GM18511 (cell line): ENCODE measurements at regions not wholly inside any gene's neighbourhood (a gene's known extent, or its start where the extent isn't known, plus 50 kb on each side); places are given as distances from the start of the nearest gene placed in this dataset.
A peak's percentile ranks its signal among the peaks of the same experiment; 100 is the strongest.
"Not testable (repeated sequence)": the region's sequence is repeated elsewhere in the genome, so short reads cannot be mapped to it uniquely, and the experiment has no call there.

Experiments
- ATAC-seq: cut with Tn5 transposase; IDR thresholded peaks from one replicate; pipeline ENCODE4 v1.9.1; 2021; ENCODE audit warnings: mild to moderate bottlenecking, moderate library complexity; ENCODE audit not compliant: unreplicated experiment

DNA sequence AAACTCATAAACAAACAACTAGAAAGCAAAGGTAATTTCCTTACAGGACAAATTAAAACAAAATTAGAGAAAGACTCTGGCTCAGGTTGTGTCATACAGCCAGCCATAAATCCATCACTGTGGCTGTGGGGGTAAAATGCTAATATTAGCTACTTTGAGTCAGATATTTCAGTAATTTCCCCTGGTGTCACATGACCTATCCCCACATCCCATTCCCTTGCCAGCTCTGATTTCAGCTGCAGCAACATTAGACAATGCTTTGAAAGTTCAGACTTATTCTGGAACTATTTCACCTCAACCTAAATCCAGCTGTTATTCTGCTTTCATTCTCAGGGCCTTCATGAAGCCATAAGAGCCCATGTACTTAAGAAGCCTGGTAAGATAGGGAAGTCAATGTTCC, 55.3 kb downstream of the RPL10L start:
- ATAC-seq = no peak

DNA sequence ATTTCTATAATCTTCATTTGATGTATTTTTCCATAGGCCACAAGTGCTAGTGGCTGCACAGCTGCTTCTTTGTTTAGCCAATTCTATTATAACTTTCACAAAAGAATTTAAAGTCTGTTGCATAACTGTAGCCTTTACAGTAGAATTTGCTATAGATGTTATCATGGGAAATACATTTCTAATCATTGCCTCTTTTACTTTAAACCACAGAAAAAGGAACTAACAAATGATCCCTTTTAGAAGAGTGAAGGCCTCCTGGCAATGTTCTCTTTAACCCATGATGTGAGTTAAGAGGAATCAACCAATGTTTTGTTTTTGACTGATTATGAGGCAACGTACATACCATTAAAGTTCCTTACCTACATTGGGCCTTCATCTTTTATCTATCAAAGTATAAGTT, 68.8 kb downstream of the RPL10L start:
- no peak for ATAC-seq

DNA sequence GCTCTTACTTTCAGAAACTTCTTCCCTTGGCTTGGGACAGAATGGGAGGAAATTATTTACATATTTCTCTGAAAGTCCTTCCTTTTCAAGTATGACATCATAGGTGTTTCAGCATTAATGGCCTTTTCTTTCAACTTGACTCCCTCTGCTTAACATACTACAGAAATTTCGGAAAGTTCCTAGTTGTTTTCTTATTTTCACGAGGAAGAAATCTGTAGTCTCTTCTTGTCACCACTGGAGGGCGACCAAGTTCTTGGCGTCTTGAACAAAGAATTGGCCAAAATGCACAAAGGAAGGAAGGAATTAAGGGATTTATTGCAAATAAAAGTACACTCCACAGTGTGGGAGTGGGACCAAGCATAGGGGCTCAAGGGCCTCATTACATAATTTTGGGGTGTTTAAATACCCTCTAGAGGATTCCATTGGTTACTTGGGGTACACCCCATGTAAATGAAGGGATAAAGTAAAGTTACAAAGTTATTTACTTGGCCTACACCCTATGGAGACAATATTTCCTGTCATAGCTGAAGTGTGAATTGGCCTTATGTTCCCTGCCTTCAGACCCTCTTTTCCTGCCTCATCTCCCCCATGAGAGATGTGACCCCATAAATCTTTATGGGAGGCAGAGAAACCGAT, 70.4 kb downstream of the RPL10L start:
- no peak for ATAC-seq

DNA sequence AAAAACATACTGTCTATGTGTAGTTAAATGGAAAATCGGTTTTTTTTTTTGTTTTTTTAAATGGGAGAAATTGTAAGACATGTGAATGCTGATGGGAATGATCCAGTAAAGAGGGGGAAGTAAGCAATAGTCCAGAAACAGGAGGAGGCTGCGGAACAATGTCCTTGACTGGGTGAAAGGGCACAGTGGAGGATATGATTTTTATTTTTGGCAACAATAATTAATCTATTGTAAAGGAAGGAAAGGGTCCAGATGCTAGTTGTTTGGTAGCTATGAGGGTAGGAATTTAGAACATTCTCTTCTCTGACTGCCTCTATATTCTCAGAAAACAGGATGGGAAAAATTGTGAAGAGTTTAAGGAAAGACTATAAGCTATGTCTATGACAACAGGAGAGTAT, 76.6 kb downstream of the RPL10L start:
- ATAC-seq = no peak

DNA sequence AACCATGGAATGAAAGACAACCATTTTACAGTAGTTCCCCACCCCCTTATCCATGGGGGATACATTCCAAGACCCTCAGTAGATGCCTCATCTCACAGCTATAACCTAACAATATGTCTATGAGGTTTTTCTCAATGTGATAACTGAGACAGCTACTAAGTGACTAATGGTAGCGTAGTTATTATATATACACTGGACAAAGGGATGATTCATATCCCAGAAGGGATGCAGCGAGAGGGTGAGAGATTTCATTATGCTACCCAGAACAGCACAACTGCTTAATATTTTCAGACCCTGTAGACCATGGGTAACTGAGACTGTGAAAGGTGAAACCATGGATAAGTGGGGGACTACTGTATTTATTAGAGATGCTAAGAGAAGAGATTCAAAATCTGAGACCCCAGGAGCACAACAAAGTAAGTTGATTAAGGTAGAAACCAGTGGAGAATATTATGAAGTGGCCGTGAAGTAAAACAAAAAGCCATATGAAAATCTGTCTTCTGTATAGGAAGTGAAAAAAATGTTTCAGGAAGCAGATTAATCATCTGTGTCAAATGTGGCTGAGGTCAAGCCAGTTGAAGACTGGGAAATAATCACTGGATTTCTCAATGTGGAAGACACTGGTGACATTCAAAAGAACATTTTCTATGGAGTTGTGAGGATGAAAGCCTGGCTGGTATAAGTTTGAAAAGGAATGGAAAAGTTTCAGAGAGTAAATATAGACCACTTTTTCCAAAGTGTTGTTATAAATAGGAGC, 77.2 kb downstream of the RPL10L start:
- ATAC-seq = no peak

DNA sequence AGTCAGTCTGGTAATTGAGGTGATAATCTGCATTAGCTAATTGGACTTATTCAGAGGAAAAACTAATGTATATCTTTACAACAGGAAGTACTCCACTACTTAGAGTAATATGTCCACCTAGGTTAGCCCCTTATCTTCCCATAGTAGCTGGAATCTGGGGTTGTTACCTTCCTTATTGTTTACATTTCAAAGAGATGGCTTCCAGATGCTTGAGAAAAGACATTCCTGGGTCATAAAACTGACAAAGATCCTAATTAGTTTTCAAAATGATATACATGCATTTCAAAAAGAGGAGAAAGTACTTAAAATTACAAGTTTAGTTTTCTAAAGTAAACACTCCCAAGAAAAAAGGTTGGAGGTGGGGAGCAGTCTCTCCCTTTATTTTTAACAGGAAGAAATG, 78.1 kb downstream of the RPL10L start:
- ATAC-seq = no peak

DNA sequence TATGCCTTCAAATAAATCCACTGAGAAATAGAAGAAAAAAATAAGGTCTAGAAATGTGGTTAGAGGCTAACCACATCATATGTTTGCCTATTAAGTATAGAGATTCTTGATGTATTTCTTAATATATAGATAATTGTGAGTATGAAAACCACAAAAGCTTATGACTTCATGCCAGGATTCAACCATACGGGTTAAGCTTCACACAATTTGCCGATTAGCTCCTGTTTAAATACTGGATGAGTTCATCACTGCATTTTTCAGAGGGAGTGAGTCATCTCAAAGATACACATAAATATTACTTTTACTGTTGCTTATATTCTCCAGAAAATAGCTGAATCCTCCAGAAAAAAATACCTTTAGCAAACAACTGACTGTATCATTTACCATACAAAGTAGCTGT, 79.6 kb downstream of the RPL10L start:
- ATAC-seq = no peak

DNA sequence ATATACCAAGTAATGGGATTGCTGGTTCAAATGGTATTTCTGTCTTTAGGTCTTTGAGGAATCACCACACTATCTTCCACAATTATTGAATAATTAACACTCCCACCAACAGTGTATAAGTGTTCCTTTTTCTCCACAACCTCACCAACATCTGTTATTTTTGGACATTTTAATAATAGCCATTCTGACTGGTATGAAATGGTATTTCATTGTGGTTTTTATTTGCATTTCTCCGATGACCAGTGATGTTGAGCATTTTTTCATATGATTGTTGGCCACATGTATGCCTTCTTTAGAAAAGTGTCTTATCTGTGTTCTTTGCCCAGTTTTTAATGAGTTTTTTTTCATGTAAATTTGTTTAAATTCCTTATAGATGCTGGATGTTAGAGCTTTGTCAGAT, 83.4 kb downstream of the RPL10L start:
- ATAC-seq = not testable (repeated sequence)

DNA sequence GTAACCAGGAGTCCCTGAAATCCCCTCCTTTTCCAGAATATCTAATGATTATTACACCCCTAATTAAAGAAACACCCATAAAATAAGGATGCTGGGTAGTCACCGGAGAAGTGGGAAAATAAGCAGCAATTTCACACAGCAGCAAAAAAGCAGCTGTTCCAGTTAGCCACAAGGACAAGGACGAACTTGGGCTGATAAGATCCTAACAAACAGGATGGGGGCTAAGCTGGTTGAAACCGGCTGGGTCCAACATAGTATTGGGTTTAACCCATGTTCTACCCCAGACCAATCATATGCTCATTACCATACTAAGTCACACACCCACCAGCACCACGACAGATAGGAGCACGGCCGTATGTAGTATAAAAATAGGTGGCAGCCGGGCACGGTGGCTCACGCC, 100.7 kb downstream of the RPL10L start:
- ATAC-seq = no peak

DNA sequence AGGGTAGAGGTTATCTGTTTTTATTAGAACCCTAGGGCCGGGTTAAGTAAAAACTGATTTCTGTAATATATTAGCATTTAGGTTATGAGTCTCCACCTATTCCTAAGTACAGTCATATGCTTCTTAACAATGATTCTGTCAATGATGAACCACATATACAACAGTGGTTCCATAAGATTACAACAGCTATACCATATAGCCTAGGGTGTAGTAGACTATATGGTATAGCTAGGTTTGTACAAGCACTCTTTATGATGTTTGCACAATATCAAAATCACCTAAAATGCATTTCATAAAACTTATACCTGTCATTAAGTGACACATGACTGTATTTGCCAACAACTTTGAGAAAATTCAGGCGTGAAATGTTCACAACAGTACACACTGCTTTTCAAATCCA, 110.6 kb downstream of the RPL10L start:
- ATAC-seq = no peak

DNA sequence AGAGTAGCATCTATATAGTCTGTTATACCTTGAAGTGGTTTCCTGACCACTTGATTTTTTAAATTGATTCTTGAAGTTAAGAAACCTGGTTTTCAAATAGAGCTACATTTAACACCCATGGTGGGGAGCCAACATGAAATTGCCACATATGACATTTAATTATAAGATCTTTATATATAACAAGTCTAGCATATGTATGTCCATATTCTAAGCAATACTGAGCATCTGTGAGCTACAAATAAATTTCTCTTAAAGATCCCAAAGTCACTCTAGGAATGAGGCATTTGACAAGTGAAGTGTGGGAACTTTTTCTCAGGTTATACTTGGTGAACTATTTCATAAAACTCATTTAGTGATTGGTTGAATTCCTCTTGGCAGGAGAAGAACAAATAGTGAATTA, 132.5 kb downstream of the RPL10L start:
- ATAC-seq = no peak

DNA sequence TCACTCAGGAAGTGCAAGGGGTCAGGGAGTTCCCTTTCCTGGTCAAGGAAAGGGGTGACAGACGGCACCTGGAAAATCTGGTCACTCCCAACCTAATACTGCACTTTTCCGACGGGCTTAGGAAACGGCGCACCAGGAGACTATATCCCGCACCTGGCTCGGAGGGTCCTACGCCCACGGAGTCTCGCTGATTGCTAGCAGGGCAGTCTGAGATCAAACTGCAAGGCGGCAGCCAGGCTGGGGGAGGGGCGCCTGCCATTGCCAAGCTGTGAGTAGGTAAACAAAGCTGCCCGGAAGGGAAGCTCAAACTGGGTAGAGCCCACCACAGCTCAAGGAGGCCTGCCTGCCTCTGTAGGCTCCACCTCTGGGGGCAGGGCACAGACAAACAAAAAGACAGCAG, 142.8 kb downstream of the RPL10L start:
- not testable (repeated sequence) for ATAC-seq

DNA sequence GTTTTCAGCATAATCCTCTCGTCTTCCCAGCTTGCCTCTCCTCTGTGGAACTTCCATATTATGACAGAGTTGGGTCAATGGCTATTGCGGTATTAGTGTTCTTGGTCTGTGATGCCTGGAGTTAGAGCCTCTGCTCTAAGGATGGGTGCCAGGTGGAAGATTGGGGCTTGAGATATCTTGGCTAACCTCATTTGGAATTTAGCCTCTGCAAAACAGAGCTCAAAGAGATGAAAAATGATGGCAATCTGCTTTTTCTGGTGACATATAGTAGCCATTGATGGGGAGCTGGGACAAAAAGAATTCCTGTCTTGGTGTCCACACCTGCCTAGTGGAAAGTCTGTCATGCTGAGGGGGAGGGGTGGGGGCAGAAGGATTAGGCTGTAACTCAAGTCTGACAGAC, 152.1 kb downstream of the RPL10L start:
- ATAC-seq = no peak

DNA sequence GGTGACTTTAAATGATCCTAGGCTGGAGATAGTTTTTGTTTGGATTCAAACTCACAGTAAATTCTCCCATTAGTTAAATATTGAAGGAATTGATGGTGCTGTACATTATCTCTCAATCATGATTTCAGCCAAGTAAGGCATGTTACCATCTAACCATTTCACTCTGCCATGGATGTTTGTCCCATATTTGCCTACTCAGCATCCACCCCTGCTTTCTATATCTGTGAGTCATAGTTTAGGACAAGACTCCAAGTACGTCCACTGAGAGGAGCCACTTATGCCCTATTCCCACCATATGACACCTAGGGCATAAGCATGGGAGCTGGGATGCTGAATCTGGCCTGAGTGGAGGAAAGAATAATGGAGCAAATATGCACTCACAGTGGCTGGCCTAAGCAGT, 155.2 kb downstream of the RPL10L start:
- no peak for ATAC-seq

DNA sequence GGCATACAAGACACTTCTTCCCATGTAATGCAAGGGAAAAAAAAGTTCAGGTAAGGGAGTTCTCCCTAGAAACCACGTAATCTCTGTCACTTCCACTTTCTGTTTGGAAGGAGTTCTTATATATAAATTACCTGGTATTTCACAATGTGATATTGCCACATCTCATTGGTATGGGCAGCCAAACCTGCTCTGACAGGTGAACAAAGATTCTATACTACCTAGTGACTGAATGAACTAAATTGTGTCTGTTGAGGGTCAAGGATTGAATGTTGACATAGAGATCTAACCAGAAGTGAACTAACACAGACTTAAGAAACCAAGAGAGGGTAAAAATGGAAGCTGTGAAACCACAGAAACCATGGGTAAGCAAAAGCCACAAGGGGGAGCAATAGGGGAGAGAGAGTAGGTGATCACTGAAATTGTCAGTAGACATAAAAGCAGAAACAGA, 161.3 kb downstream of the RPL10L start:
- ATAC-seq = peak; percentile 94

DNA sequence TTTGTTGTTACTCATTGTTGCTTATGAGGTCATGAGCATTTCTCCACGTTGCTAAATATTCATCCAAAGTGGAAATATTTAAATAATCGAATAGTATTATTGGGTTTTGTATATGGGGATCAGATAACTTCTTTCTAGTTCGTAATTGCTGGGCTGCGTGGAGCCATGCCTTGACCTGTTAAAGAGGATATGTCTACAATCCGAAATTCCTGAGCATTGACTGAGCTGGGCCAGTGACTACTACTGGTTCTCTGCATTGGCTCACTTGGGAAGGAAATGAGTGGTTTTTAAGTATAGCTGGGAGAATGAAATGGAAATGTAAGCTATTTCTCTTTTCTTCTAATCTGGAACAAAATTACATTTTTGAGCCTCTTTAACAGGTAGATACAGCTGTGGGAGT, 163.2 kb downstream of the RPL10L start:
- ATAC-seq = no peak

DNA sequence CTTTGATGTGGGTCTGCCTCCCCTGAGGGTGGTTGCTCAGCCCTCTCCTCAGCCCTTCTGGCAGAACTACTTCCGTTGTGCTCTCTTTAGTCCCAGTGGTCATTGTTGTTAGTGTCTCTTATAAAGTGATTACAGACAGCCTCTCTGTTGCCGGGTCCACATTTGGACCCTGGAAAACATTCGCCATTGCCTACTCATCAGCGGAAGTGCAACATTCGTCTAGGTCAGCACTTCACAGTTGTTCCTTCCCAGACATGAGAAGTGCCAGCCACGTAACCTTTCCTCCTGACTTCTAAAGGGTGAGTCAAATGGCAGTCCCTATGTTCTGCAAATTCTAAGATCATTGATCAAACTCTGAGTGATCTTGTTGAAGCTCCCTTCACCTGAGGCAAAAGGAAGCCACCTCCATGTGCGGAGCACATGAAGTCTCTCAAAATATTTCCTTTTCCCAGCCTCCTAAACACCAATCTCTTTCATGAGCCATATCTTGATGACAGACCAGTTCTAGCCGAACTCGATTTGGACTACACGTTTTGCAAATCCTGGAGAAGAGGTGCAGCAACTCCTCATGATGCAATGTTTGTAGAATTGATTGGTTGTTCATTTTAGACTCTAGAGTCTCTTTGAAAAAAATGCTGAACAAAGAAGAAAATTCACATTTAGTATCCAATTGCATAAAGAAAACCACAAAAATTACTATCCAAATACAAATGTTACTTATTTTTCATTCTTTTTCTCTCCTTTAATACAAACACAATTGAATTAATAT, 163.8 kb downstream of the RPL10L start:
- no peak for ATAC-seq

DNA sequence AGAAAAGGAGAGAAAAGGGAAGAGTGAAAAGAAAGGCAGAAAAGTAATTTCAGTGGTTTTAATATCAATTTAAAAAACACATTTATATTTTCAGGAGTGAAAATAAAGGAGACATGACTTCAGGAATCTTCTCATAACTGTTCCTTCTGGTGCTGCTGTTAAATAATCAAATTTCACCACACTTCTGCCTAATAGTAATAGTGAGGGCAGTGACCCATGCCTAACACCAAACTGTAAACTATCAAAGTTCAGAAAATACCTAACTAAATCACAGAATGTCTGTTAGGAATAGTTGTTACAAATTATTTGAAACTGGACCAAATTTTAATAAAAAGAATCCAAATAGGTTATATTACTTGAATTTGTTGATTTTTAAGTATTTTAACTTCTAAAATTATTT, 169.4 kb downstream of the RPL10L start:
- no peak for ATAC-seq

DNA sequence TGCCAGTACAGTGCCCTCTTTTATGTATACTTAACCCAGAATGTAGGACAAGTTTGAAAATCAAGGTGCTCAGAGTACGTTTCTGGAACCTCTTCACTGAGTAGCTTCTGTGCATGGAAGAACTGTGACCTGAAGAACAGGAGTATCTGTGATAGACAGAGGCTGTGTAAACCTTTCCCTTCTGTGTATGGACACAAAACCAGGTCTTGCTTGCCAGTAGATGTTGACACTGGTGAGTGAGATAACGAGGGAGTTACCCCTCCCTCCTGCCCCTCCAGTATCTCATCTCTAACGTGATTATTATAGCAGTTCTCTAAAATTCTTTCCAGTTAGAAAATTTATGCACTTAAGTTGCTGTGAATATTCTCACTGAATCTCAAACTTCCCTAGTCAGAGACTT, 170.8 kb downstream of the RPL10L start:
- no peak for ATAC-seq

DNA sequence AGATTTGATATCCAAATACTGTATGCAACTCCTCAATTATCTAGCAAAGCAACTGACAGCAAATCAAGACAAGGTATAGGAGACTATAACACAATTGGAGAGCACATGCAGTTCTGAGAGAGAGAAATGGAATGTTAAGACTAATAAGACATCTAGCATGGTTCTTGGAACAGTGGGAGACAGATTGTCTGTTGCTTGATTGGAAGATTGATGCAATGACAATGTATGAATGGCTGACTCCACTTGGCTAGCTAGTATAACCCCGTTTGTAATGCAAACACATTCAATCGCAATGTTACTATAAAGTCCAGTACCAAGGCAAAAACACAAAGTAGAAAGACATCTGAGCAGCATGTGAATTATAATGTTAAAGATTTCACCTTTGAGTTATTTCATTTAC, 179.3 kb downstream of the RPL10L start:
- ATAC-seq = no peak

DNA sequence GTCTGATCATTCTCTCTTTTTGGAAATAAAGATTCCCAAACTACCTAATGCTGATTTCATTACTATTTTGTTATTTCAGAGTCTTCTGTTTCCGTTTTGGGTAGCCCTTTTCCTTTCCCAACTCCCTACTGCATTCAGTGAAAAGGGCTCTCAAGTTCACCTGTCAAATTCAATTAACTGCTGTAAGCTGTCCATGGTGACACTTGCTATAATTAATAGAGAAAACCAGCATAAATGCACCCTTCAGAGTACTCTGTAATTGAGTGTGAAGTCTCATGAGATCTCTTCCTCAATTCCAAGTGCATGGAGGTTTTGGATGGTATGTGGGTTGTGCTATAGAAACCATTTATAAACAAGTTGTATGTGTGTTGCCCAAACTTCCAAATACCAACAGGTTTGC, 187.2 kb downstream of the RPL10L start:
- no peak for ATAC-seq

DNA sequence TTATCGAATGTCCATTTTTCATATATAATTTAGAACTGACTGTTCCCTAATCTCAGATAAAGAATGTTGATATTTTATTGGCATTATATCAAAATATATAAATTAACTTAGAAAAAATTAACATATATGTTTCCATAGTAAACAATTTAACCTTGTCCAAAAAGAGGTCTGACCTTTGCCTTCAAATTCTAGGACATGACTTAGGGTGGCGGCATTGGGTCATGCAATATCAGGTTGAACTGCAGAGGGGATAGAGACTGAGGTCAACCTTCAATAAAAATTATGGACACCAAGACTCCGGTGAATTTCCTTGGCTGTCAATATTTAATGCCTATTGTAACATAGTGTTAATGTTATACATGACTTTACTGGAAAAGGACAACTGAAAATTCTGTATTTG, 199.8 kb downstream of the RPL10L start:
- ATAC-seq = no peak
